ENCODE measurements at regions not wholly inside any gene's neighbourhood (a gene's known extent, or its start where the extent isn't known, plus 50 kb on each side); places are given as distances from the start of the nearest gene placed in this dataset.

- TF ChIP-seq EZH2 (IDR thresholded peaks at IDR 0.05; ENCODE audit: insufficient read depth, poor library complexity, severe bottlenecking) (no peak), EZH2phosphoT487 (IDR thresholded peaks at IDR 0.05; ENCODE audit: insufficient read depth, low read depth) (no peak)
Measured at GRCh38 chr6:118710616-118711015, 59.2 kb upstream of the CEP85L start.

Measured in GM23248 (cell line).